BE2C (cell line): ENCODE measurements at regions not wholly inside any gene's neighbourhood (a gene's known extent, or its start where the extent isn't known, plus 50 kb on each side); places are given as distances from the start of the nearest gene placed in this dataset.

Source experiments
- DNase-seq: peaks from one replicate; pipeline ENCODE4 v3.0.0-alpha.2; 2020
- H3K27me3 ChIP-seq: fragments of 250-450 bp; sonication (Bioruptor Pico); 2 replicates; pipeline ENCODE4 v1.5.1; 2020; ENCODE audit warnings: mild to moderate bottlenecking
- H3K36me3 ChIP-seq: fragments of 250-450 bp; sonication (Bioruptor Pico); 2 replicates; pipeline ENCODE4 v1.5.1; 2020; ENCODE audit warnings: mild to moderate bottlenecking
- H3K4me1 ChIP-seq: fragments of 250-450 bp; sonication (Bioruptor Pico); 2 replicates; pipeline ENCODE4 v1.5.1; 2020
- H3K4me3 ChIP-seq: 2 replicates; pipeline ENCODE4 v1.5.1; 2011; ENCODE audit warnings: low read depth, low read length
- H3K9me3 ChIP-seq: fragments of 250-450 bp; sonication (Bioruptor Pico); 2 replicates; pipeline ENCODE4 v1.5.1; 2020
- CTCF ChIP-seq: IDR thresholded peaks from 2 replicates; pipeline ENCODE4 v1.5.1; 2012; ENCODE audit warnings: mild to moderate bottlenecking, low read depth, low read length

GRCh38 chr10:121148921-121149320, 297.8 kb downstream of the WDR11 start:
- H3K36me3 ChIP-seq: no peaks in the 10 kb centered on the region
- no peaks in the 10 kb centered on the region for H3K9me3 ChIP-seq
- no peak overlapping the region for H3K4me3 ChIP-seq
- H3K4me1 ChIP-seq: no peaks in the 10 kb centered on the region
- TF ChIP-seq CTCF: no peak
- no peaks in the 10 kb centered on the region for H3K27me3 ChIP-seq
- DNase-seq: no peak

- H3K4me3 ChIP-seq: no peak overlapping the region
- TF ChIP-seq CTCF: no peak
- no peaks in the 10 kb centered on the region for H3K4me1 ChIP-seq
- H3K9me3 ChIP-seq: no peaks in the 10 kb centered on the region
- no peaks in the 10 kb centered on the region for H3K36me3 ChIP-seq
- no peak for DNase-seq
- H3K27me3 ChIP-seq: no peaks in the 10 kb centered on the region
Measured at GRCh38 chr10:121152033-121152432, 300.9 kb downstream of the WDR11 start.

DNA sequence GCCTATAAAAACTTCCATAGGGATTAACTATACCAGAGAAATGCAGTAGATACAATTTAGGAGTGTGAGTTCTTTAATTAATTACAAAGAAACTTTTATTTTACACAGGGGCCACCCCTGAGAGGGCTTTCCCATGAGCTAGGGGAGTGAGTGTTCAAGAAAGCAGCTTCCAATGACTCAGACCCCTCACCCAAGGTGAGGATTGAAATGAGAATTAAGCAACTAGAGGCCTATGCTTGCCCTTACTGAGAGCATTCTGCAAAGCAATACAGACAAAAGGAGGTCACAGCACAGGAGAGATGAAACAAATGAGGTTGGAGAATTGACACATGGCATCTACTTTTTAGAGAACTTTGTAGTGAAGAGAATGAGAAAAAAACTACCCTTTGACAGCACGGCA, 301.8 kb downstream of the WDR11 start:
- Histone ChIP-seq H3K9me3 (no peaks in the 10 kb centered on the region), H3K36me3 (no peaks in the 10 kb centered on the region), H3K4me1 (no peaks in the 10 kb centered on the region), H3K27me3 (no peaks in the 10 kb centered on the region), H3K4me3 (no peak overlapping the region)
- DNase-seq: no peak
- no peak for TF ChIP-seq CTCF

DNA sequence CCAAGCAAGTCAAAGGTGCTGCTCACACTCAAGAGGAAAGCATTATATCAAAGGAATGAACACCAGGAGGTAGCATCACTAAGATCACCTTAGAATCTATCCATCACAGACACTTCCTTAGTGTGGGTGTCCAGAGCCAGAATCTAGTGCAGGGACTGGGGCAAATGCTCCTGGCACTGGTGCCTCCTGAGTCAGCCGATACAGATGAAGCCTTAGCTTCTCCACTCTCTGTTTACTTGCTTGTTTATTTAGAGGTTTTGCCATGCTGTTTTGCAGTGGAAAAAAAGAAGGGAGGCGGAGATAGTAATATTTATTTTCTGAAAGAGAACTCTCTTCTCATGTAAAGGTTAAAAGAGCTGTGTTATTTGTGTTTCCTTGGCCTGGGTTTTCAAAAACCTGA, 303.1 kb downstream of the WDR11 start:
- no peak for DNase-seq
- no peak for TF ChIP-seq CTCF
- H3K27me3 ChIP-seq: no peaks in the 10 kb centered on the region

GRCh38 chr10:121154846-121155245, 303.7 kb downstream of the WDR11 start:
- DNase-seq: no peak
- TF ChIP-seq CTCF: no peak

More for the DNA sequence above, 303.1 kb downstream of the WDR11 start:
- Histone ChIP-seq H3K4me1 (no peaks in the 10 kb centered on the region), H3K9me3 (no peaks in the 10 kb centered on the region), H3K4me3 (no peak overlapping the region), H3K36me3 (no peaks in the 10 kb centered on the region)

GRCh38 chr10:121155742-121156474, 304.7 kb downstream of the WDR11 start:
- Histone ChIP-seq H3K4me3 (no peak overlapping the region), H3K4me1 (no peaks in the 10 kb centered on the region), H3K9me3 (no peaks in the 10 kb centered on the region), H3K36me3 (no peaks in the 10 kb centered on the region), H3K27me3 (no peaks in the 10 kb centered on the region)
- TF ChIP-seq CTCF: no peak
- no peak for DNase-seq

More at GRCh38 chr10:121154846-121155245, 303.7 kb downstream of the WDR11 start:
- Histone ChIP-seq H3K36me3 (no peaks in the 10 kb centered on the region), H3K27me3 (no peaks in the 10 kb centered on the region), H3K9me3 (no peaks in the 10 kb centered on the region), H3K4me3 (no peak overlapping the region), H3K4me1 (no peaks in the 10 kb centered on the region)
